ENCODE measurements at regions not wholly inside any gene's neighbourhood (a gene's known extent, or its start where the extent isn't known, plus 50 kb on each side); places are given as distances from the start of the nearest gene placed in this dataset.

DNA sequence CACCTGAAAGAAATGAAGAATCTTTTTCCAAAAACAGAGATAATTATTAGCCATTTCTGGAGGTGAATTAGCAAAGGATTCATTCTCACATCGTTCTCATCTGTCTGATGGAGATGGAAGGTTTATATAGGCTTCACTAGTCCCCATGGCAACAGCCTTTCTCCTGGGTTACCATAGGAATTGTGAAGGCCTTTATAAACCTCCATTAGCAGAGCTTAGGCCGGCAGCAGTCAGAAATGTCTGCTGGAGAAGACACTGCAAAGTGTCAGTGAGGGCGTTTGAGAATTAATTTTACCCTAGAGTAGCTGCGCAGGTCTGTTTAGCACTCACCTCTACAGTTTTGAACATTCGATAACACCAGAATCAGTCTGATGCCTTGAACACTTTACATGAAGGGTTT lies 290.4 kb upstream of the NR4A3 start:
- no peaks in the 10 kb centered on the region for H3K9me3 ChIP-seq
- H3K27ac ChIP-seq = no peak overlapping the region
- no peak for DNase-seq (ENCODE audit: low read depth in 1 of 2, low spot score in 1 of 2)
- TF ChIP-seq CBX8 (IDR thresholded peaks at IDR 0.05) (no peak), JUNB (IDR thresholded peaks at IDR 0.05) (no peak), CHD4 (IDR thresholded peaks at IDR 0.05; ENCODE audit: borderline replicate concordance) (no peak), USF2 (IDR thresholded peaks at IDR 0.05) (no peak), PHF8 (IDR thresholded peaks at IDR 0.05; ENCODE audit: borderline replicate concordance, low read depth) (no peak), SMC3 (IDR thresholded peaks at IDR 0.05) (no peak), ESRRA (IDR thresholded peaks at IDR 0.05; ENCODE audit: borderline replicate concordance, low read length) (no peak), MAZ (IDR thresholded peaks at IDR 0.05; ENCODE audit: borderline replicate concordance, low read depth, low read length) (no peak), ZC3H11A (IDR thresholded peaks at IDR 0.05) (no peak), HOXB13 (CRISPR knock-in tag; IDR thresholded peaks at IDR 0.05; ENCODE audit: low read depth) (no peak)
- TF ChIP-seq, protein P1, sequence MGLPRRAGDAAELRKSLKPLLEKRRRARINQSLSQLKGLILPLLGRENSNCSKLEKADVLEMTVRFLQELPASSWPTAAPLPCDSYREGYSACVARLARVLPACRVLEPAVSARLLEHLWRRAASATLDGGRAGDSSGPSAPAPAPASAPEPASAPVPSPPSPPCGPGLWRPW (IDR thresholded peaks at IDR 0.05) = no peak
- TF ChIP-seq, protein P2, sequence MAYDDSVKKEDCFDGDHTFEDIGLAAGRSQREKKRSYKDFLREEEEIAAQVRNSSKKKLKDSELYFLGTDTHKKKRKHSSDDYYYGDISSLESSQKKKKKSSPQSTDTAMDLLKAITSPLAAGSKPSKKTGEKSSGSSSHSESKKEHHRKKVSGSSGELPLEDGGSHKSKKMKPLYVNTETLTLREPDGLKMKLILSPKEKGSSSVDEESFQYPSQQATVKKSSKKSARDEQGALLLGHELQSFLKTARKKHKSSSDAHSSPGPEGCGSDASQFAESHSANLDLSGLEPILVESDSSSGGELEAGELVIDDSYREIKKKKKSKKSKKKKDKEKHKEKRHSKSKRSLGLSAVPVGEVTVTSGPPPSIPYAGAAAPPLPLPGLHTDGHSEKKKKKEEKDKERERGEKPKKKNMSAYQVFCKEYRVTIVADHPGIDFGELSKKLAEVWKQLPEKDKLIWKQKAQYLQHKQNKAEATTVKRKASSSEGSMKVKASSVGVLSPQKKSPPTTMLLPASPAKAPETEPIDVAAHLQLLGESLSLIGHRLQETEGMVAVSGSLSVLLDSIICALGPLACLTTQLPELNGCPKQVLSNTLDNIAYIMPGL (CRISPR knock-in tag; IDR thresholded peaks at IDR 0.05; ENCODE audit: borderline replicate concordance) = no peak
- POLR2A ChIA-PET = no interaction called here
- no peak for ATAC-seq
- no peak overlapping the region for H3K4me2 ChIP-seq
- no peak for FAIRE-seq
- CTCF ChIA-PET = interaction anchor here (0.6 kb wide), 1 partner anchor 374 kb away, joined by 3 read pairs; no protein-coding TSS in a partner anchor
- H3K4me1 ChIP-seq = no peaks in the 10 kb centered on the region
- 34% methylated on average over 5 of the region's 5 CpGs for WGBS (ENCODE audit: missing lambda C conversion rate)
- H3K4me3 ChIP-seq = no peak overlapping the region

DNA sequence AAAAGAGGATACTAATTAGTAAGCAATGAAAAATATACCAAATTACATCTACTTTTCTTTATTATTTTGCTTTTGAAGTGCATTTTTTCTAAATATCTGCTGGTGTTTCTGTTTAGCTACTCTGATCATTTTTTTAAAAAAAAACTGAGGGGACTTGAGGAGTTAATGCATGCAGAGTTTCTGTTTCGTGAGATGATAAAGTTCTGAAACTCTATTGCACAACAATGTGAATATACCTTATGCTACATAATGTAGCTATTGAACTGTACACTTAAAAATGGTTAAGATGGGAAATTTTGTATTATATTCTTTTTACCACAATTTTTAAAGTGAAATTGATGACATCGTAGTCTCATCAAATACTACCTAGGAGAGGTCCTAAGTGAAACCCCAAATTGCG lies 288.3 kb upstream of the NR4A3 start:
- CTCF ChIA-PET = no interaction called here
- no peak overlapping the region for H3K27ac ChIP-seq
- POLR2A ChIA-PET = no interaction called here
- no peak overlapping the region for H3K4me3 ChIP-seq
- H3K4me2 ChIP-seq = no peak overlapping the region
- TF ChIP-seq USF2 (IDR thresholded peaks at IDR 0.05) (no peak), HOXA7 (CRISPR knock-in tag; IDR thresholded peaks at IDR 0.05) (no peak), RCOR1 (IDR thresholded peaks at IDR 0.05; ENCODE audit: low read depth, low read length) (no peak), MAZ (IDR thresholded peaks at IDR 0.05; ENCODE audit: borderline replicate concordance, low read depth, low read length) (no peak), REST (IDR thresholded peaks at IDR 0.05) (no peak), PBX3 (IDR thresholded peaks at IDR 0.05) (no peak), BHLHE40 (IDR thresholded peaks at IDR 0.05; ENCODE audit: low read depth, low read length) (no peak), EHMT2 (IDR thresholded peaks at IDR 0.05; ENCODE audit: low read depth) (no peak), CBX8 (IDR thresholded peaks at IDR 0.05) (no peak), ESRRA (IDR thresholded peaks at IDR 0.05; ENCODE audit: borderline replicate concordance, low read length) (no peak), TFCP2L1 (CRISPR knock-in tag; IDR thresholded peaks at IDR 0.05) (no peak), HOXB13 (CRISPR knock-in tag; IDR thresholded peaks at IDR 0.05; ENCODE audit: low read depth) (no peak), ZNF302 (CRISPR knock-in tag; IDR thresholded peaks at IDR 0.05) (no peak), NPAS2 (CRISPR knock-in tag; IDR thresholded peaks at IDR 0.05; ENCODE audit: borderline replicate concordance) (no peak), POLR2A (IDR thresholded peaks at IDR 0.05; ENCODE audit: low read length) (no peak), ELK1 (IDR thresholded peaks at IDR 0.05; ENCODE audit: low read depth, low read length) (no peak)
- TF ChIP-seq, protein P3, sequence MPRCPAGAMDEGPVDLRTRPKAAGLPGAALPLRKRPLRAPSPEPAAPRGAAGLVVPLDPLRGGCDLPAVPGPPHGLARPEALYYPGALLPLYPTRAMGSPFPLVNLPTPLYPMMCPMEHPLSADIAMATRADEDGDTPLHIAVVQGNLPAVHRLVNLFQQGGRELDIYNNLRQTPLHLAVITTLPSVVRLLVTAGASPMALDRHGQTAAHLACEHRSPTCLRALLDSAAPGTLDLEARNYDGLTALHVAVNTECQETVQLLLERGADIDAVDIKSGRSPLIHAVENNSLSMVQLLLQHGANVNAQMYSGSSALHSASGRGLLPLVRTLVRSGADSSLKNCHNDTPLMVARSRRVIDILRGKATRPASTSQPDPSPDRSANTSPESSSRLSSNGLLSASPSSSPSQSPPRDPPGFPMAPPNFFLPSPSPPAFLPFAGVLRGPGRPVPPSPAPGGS (IDR thresholded peaks at IDR 0.05) = no peak
- TF ChIP-seq, protein P4, sequence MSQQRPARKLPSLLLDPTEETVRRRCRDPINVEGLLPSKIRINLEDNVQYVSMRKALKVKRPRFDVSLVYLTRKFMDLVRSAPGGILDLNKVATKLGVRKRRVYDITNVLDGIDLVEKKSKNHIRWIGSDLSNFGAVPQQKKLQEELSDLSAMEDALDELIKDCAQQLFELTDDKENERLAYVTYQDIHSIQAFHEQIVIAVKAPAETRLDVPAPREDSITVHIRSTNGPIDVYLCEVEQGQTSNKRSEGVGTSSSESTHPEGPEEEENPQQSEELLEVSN (IDR thresholded peaks at IDR 0.05; ENCODE audit: borderline replicate concordance, low read depth) = no peak
- H3K4me1 ChIP-seq = no peaks in the 10 kb centered on the region
- WGBS (ENCODE audit: missing lambda C conversion rate) = 12% methylated on average over 3 of the region's 3 CpGs
- DNase-seq (ENCODE audit: low read depth in 1 of 2, low spot score in 1 of 2) (no peak), ATAC-seq (no peak), FAIRE-seq (no peak)
- H3K9me3 ChIP-seq = no peaks in the 10 kb centered on the region
